ENCODE measurements at regions not wholly inside any gene's neighbourhood (a gene's known extent, or its start where the extent isn't known, plus 50 kb on each side); places are given as distances from the start of the nearest gene placed in this dataset.
"Not testable (repeated sequence)": the region's sequence is repeated elsewhere in the genome, so short reads cannot be mapped to it uniquely, and the experiment has no call there.

GRCh38 chr13:21228738-21229137, 52.3 kb downstream of the MRPL57 start:
- no peak for DNase-seq

GRCh38 chr13:21229241-21230024, 53.0 kb downstream of the MRPL57 start:
- no peak for DNase-seq

GRCh38 chr13:21230516-21230915, 54.1 kb downstream of the MRPL57 start:
- no peak for DNase-seq

- DNase-seq, result no peak
These were observed 55.0 kb downstream of the MRPL57 start for GRCh38 chr13:21231426-21231940.

- no peak for DNase-seq
These were observed 55.7 kb downstream of the MRPL57 start for GRCh38 chr13:21232196-21232595.

GRCh38 chr13:21232599-21232998, 56.1 kb downstream of the MRPL57 start:
- no peak for DNase-seq

- DNase-seq, result no peak
These were observed 56.6 kb downstream of the MRPL57 start for GRCh38 chr13:21233086-21233485.

- no peak for DNase-seq
These were observed 58.1 kb downstream of the MRPL57 start for GRCh38 chr13:21234526-21234925.

GRCh38 chr13:21235174-21235573, 58.7 kb downstream of the MRPL57 start:
- no peak for DNase-seq

- no peak for DNase-seq
These were observed 60.6 kb downstream of the MRPL57 start for GRCh38 chr13:21237081-21237480.

GRCh38 chr13:21238267-21238666, 61.8 kb downstream of the MRPL57 start:
- DNase-seq, result no peak

GRCh38 chr13:21240586-21240985, 64.1 kb downstream of the MRPL57 start:
- DNase-seq, result no peak

GRCh38 chr13:21242236-21242635, 65.8 kb downstream of the MRPL57 start:
- DNase-seq, result no peak

GRCh38 chr13:21243045-21243897, 66.8 kb downstream of the MRPL57 start:
- no peak for DNase-seq

GRCh38 chr13:21243898-21244184, 67.4 kb downstream of the MRPL57 start:
- DNase-seq, result not testable (repeated sequence)

GRCh38 chr13:21246761-21247452, 70.4 kb downstream of the MRPL57 start:
- DNase-seq, result no peak

- no peak for DNase-seq
These were observed 79.9 kb downstream of the MRPL57 start for GRCh38 chr13:21256351-21256761.

- DNase-seq, result no peak
These were observed 80.4 kb downstream of the MRPL57 start for GRCh38 chr13:21256891-21257290.

GRCh38 chr13:21259571-21260455, 83.4 kb downstream of the MRPL57 start:
- no peak for DNase-seq

GRCh38 chr13:21260561-21261290, 84.3 kb downstream of the MRPL57 start:
- not testable (repeated sequence) for DNase-seq

- DNase-seq, result not testable (repeated sequence)
These were observed 85.2 kb downstream of the MRPL57 start for GRCh38 chr13:21261487-21262216.

All from activated CD4-positive, alpha-beta T cell treated with anti-CD3 and anti-CD28 coated beads for 4 hours (primary cell).